ENCODE measurements at regions not wholly inside any gene's neighbourhood (a gene's known extent, or its start where the extent isn't known, plus 50 kb on each side); places are given as distances from the start of the nearest gene placed in this dataset.

GRCh38 chr1:213679153-213679552 lies 308.6 kb upstream of the PROX1 start:
- no peak for TF ChIP-seq EZH2 (optimal IDR thresholded peaks at IDR 0.05; ENCODE audit: low read depth, low read length)
- TF ChIP-seq, protein P1, sequence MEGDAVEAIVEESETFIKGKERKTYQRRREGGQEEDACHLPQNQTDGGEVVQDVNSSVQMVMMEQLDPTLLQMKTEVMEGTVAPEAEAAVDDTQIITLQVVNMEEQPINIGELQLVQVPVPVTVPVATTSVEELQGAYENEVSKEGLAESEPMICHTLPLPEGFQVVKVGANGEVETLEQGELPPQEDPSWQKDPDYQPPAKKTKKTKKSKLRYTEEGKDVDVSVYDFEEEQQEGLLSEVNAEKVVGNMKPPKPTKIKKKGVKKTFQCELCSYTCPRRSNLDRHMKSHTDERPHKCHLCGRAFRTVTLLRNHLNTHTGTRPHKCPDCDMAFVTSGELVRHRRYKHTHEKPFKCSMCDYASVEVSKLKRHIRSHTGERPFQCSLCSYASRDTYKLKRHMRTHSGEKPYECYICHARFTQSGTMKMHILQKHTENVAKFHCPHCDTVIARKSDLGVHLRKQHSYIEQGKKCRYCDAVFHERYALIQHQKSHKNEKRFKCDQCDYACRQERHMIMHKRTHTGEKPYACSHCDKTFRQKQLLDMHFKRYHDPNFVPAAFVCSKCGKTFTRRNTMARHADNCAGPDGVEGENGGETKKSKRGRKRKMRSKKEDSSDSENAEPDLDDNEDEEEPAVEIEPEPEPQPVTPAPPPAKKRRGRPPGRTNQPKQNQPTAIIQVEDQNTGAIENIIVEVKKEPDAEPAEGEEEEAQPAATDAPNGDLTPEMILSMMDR (IDR thresholded peaks at IDR 0.05; ENCODE audit: low read length): no peak

Data from MM.1S (cell line).